ENCODE measurements at regions not wholly inside any gene's neighbourhood (a gene's known extent, or its start where the extent isn't known, plus 50 kb on each side); places are given as distances from the start of the nearest gene placed in this dataset.

- intact Hi-C loops (cut with DNase I) = no loop called here
Measured at GRCh38 chr22:27298332-27298731, 503.2 kb downstream of the MN1 start.

GRCh38 chr22:27298742-27299141 is 502.8 kb downstream of the MN1 start:
- Histone ChIP-seq H3K27me3 (peaks cover 4% of the 10 kb centered on the region), H3K9me3 (replicated peaks in 1 of 3) (no peaks in the 10 kb centered on the region), H3K4me1 (replicated peaks in 1 of 2) (no peaks in the 10 kb centered on the region), H3K36me3 (replicated peaks in 1 of 2) (no peaks in the 10 kb centered on the region), H3K27ac (no peak overlapping the region), H3K4me3 (no peak overlapping the region)
- DNase-seq = no peak
- TF ChIP-seq CTCF (IDR thresholded peaks at IDR 0.05) (no peak), POLR2A (IDR thresholded peaks at IDR 0.05) (no peak)
- intact Hi-C loops (cut with DNase I) = no loop called here
- 35 to 45% (median 38%) methylated on average over 4 of the region's 4 CpGs for WGBS, 4 donors

More at GRCh38 chr22:27298332-27298731, 503.2 kb downstream of the MN1 start:
- Histone ChIP-seq H3K36me3 (replicated peaks in 1 of 2) (no peaks in the 10 kb centered on the region), H3K4me1 (replicated peaks in 1 of 2) (no peaks in the 10 kb centered on the region), H3K9me3 (replicated peaks in 1 of 3) (no peaks in the 10 kb centered on the region), H3K4me3 (no peak overlapping the region), H3K27ac (no peak overlapping the region), H3K27me3 (peaks cover 4% of the 10 kb centered on the region)
- 22 to 38% (median 35%) methylated on average over 7 of the region's 7 CpGs for WGBS, 4 donors
- no peak for DNase-seq
- no peak for TF ChIP-seq POLR2A (IDR thresholded peaks at IDR 0.05)
- no peak for TF ChIP-seq CTCF (IDR thresholded peaks at IDR 0.05)

- intact Hi-C loops (cut with DNase I) = no loop called here
- peaks cover 4% of the 10 kb centered on the region for H3K27me3 ChIP-seq
- TF ChIP-seq POLR2A (IDR thresholded peaks at IDR 0.05) = no peak
- no peak for TF ChIP-seq CTCF (IDR thresholded peaks at IDR 0.05)
- no peaks in the 10 kb centered on the region for H3K4me1 ChIP-seq (replicated peaks in 1 of 2)
- no peak for DNase-seq
- no peaks in the 10 kb centered on the region for H3K36me3 ChIP-seq (replicated peaks in 1 of 2)
- H3K27ac ChIP-seq = no peak overlapping the region
- H3K9me3 ChIP-seq (replicated peaks in 1 of 3) = no peaks in the 10 kb centered on the region
- 34 to 40% (median 38%) methylated on average over 29 to 33 of the region's 33 CpGs for WGBS, 4 donors
- no peak overlapping the region for H3K4me3 ChIP-seq
Measured at GRCh38 chr22:27299181-27300085, 502.1 kb downstream of the MN1 start.

GRCh38 chr22:27300536-27301285 is 500.8 kb downstream of the MN1 start:
- DNase-seq = no peak
- intact Hi-C loops (cut with DNase I) = no loop called here
- no peak overlapping the region for H3K27ac ChIP-seq
- no peaks in the 10 kb centered on the region for H3K4me1 ChIP-seq (replicated peaks in 1 of 2)
- WGBS, 4 donors = 79 to 83% (median 82%) methylated on average over 14 to 16 of the region's 16 CpGs
- H3K27me3 ChIP-seq = peaks cover 4% of the 10 kb centered on the region
- no peaks in the 10 kb centered on the region for H3K36me3 ChIP-seq (replicated peaks in 1 of 2)
- TF ChIP-seq CTCF (IDR thresholded peaks at IDR 0.05) (no peak), POLR2A (IDR thresholded peaks at IDR 0.05) (no peak)
- H3K9me3 ChIP-seq (replicated peaks in 1 of 3) = no peaks in the 10 kb centered on the region
- H3K4me3 ChIP-seq = no peak overlapping the region

Data from adrenal gland (tissue), 9 donors.